GM21367 (cell line): ENCODE measurements at regions not wholly inside any gene's neighbourhood (a gene's known extent, or its start where the extent isn't known, plus 50 kb on each side); places are given as distances from the start of the nearest gene placed in this dataset.
"Not testable (repeated sequence)": the region's sequence is repeated elsewhere in the genome, so short reads cannot be mapped to it uniquely, and the experiment has no call there.

Experiments
- ATAC-seq: cut with Tn5 transposase; IDR thresholded peaks from one replicate; pipeline ENCODE4 v1.9.1; 2021; ENCODE audit not compliant: unreplicated experiment

GRCh38 chr4:161329852-161330251, 833.9 kb downstream of the FSTL5 start:
- no peak for ATAC-seq

- no peak for ATAC-seq
Observed at GRCh38 chr4:161321706-161322105, 842.1 kb downstream of the FSTL5 start.

- no peak for ATAC-seq
Observed at GRCh38 chr4:161320377-161320776, 843.4 kb downstream of the FSTL5 start.

- ATAC-seq, result no peak
Observed at GRCh38 chr4:161317000-161317399, 846.8 kb downstream of the FSTL5 start.

GRCh38 chr4:161314371-161314770, 849.4 kb downstream of the FSTL5 start:
- no peak for ATAC-seq

- no peak for ATAC-seq
Observed at GRCh38 chr4:161303551-161303950, 860.2 kb downstream of the FSTL5 start.

- no peak for ATAC-seq
Observed at GRCh38 chr4:161291222-161291621, 872.6 kb downstream of the FSTL5 start.

- no peak for ATAC-seq
Observed at GRCh38 chr4:161287678-161288352, 876.0 kb downstream of the FSTL5 start.

GRCh38 chr4:161285461-161285860, 878.3 kb downstream of the FSTL5 start:
- ATAC-seq, result no peak

- no peak for ATAC-seq
Observed at GRCh38 chr4:161280929-161281328, 882.9 kb downstream of the FSTL5 start.

- no peak for ATAC-seq
Observed at GRCh38 chr4:161279095-161279494, 884.7 kb downstream of the FSTL5 start.

- ATAC-seq, result not testable (repeated sequence)
Observed at GRCh38 chr4:161277150-161277787, 886.5 kb downstream of the FSTL5 start.

- no peak for ATAC-seq
Observed at GRCh38 chr4:161273607-161274006, 890.2 kb downstream of the FSTL5 start.

- no peak for ATAC-seq
Observed at GRCh38 chr4:161260819-161261218, 903.0 kb downstream of the FSTL5 start.

GRCh38 chr4:161256716-161257115, 907.1 kb downstream of the FSTL5 start:
- ATAC-seq, result no peak

- no peak for ATAC-seq
Observed at GRCh38 chr4:161256172-161256571, 907.6 kb downstream of the FSTL5 start.

- ATAC-seq, result no peak
Observed at GRCh38 chr4:161254375-161254774, 909.4 kb downstream of the FSTL5 start.

GRCh38 chr4:161252520-161253141, 911.2 kb downstream of the FSTL5 start:
- ATAC-seq, result peak; percentile 87

- ATAC-seq, result no peak
Observed at GRCh38 chr4:161249779-161250440, 913.9 kb downstream of the FSTL5 start.

GRCh38 chr4:161248880-161249279, 914.9 kb downstream of the FSTL5 start:
- no peak for ATAC-seq

GRCh38 chr4:161247831-161248230, 916.0 kb downstream of the FSTL5 start:
- ATAC-seq, result no peak

GRCh38 chr4:161238033-161238432, 925.8 kb downstream of the FSTL5 start:
- no peak for ATAC-seq
